ENCODE measurements at regions not wholly inside any gene's neighbourhood (a gene's known extent, or its start where the extent isn't known, plus 50 kb on each side); places are given as distances from the start of the nearest gene placed in this dataset.

GRCh38 chr3:1766384-1766783, 332.3 kb upstream of the CNTN4 start:
- Mint-ChIP-seq H3K9me3 (ENCODE audit: unreplicated experiment) (peaks cover 1% of the 10 kb centered on the region), H3K4me1 (ENCODE audit: low read depth, unreplicated experiment) (peaks cover 3% of the 10 kb centered on the region), H3K27me3 (ENCODE audit: unreplicated experiment) (no peaks in the 10 kb centered on the region), H3K27ac (ENCODE audit: unreplicated experiment) (no peak overlapping the region), H3K4me3 (ENCODE audit: unreplicated experiment) (no peak overlapping the region), H3K36me3 (ENCODE audit: unreplicated experiment) (no peaks in the 10 kb centered on the region)
- no peak for DNase-seq
- TF ChIP-seq CTCF (IDR thresholded peaks at IDR 0.05; ENCODE audit: partially characterized antibody, unreplicated experiment) = no peak

GRCh38 chr3:1773679-1774078, 325.0 kb upstream of the CNTN4 start:
- Mint-ChIP-seq H3K27ac (ENCODE audit: unreplicated experiment) (no peak overlapping the region), H3K4me1 (ENCODE audit: low read depth, unreplicated experiment) (no peaks in the 10 kb centered on the region), H3K4me3 (ENCODE audit: unreplicated experiment) (no peak overlapping the region), H3K9me3 (ENCODE audit: unreplicated experiment) (peaks cover 1% of the 10 kb centered on the region), H3K36me3 (ENCODE audit: unreplicated experiment) (no peaks in the 10 kb centered on the region), H3K27me3 (ENCODE audit: unreplicated experiment) (no peaks in the 10 kb centered on the region)
- DNase-seq = no peak
- TF ChIP-seq CTCF (IDR thresholded peaks at IDR 0.05; ENCODE audit: partially characterized antibody, unreplicated experiment) = no peak

GRCh38 chr3:1774597-1774996, 324.1 kb upstream of the CNTN4 start:
- DNase-seq = no peak
- H3K4me3 Mint-ChIP-seq (ENCODE audit: unreplicated experiment) = no peak overlapping the region
- H3K4me1 Mint-ChIP-seq (ENCODE audit: low read depth, unreplicated experiment) = no peaks in the 10 kb centered on the region
- H3K27ac Mint-ChIP-seq (ENCODE audit: unreplicated experiment) = no peak overlapping the region
- TF ChIP-seq CTCF (IDR thresholded peaks at IDR 0.05; ENCODE audit: partially characterized antibody, unreplicated experiment) = no peak
- H3K27me3 Mint-ChIP-seq (ENCODE audit: unreplicated experiment) = no peaks in the 10 kb centered on the region
- H3K9me3 Mint-ChIP-seq (ENCODE audit: unreplicated experiment) = peaks cover 1% of the 10 kb centered on the region
- H3K36me3 Mint-ChIP-seq (ENCODE audit: unreplicated experiment) = no peaks in the 10 kb centered on the region

GRCh38 chr3:1775321-1775720, 323.3 kb upstream of the CNTN4 start:
- no peak overlapping the region for H3K27ac Mint-ChIP-seq (ENCODE audit: unreplicated experiment)
- no peak overlapping the region for H3K4me3 Mint-ChIP-seq (ENCODE audit: unreplicated experiment)
- no peaks in the 10 kb centered on the region for H3K4me1 Mint-ChIP-seq (ENCODE audit: low read depth, unreplicated experiment)
- H3K27me3 Mint-ChIP-seq (ENCODE audit: unreplicated experiment) = no peaks in the 10 kb centered on the region
- H3K9me3 Mint-ChIP-seq (ENCODE audit: unreplicated experiment) = peaks cover 1% of the 10 kb centered on the region
- DNase-seq = no peak
- no peak for TF ChIP-seq CTCF (IDR thresholded peaks at IDR 0.05; ENCODE audit: partially characterized antibody, unreplicated experiment)
- no peaks in the 10 kb centered on the region for H3K36me3 Mint-ChIP-seq (ENCODE audit: unreplicated experiment)

- no peak overlapping the region for H3K4me3 Mint-ChIP-seq (ENCODE audit: unreplicated experiment)
- H3K9me3 Mint-ChIP-seq (ENCODE audit: unreplicated experiment) = peaks cover 3% of the 10 kb centered on the region
- H3K4me1 Mint-ChIP-seq (ENCODE audit: low read depth, unreplicated experiment) = peaks cover 27% of the 10 kb centered on the region
- no peak overlapping the region for H3K27ac Mint-ChIP-seq (ENCODE audit: unreplicated experiment)
- no peaks in the 10 kb centered on the region for H3K36me3 Mint-ChIP-seq (ENCODE audit: unreplicated experiment)
- DNase-seq = no peak
- no peaks in the 10 kb centered on the region for H3K27me3 Mint-ChIP-seq (ENCODE audit: unreplicated experiment)
- TF ChIP-seq CTCF (IDR thresholded peaks at IDR 0.05; ENCODE audit: partially characterized antibody, unreplicated experiment) = no peak
Observed at GRCh38 chr3:1783995-1784394, 314.7 kb upstream of the CNTN4 start.

Measured in glutamatergic neuron (in vitro differentiated cells).